ENCODE measurements at regions not wholly inside any gene's neighbourhood (a gene's known extent, or its start where the extent isn't known, plus 50 kb on each side); places are given as distances from the start of the nearest gene placed in this dataset.

DNA sequence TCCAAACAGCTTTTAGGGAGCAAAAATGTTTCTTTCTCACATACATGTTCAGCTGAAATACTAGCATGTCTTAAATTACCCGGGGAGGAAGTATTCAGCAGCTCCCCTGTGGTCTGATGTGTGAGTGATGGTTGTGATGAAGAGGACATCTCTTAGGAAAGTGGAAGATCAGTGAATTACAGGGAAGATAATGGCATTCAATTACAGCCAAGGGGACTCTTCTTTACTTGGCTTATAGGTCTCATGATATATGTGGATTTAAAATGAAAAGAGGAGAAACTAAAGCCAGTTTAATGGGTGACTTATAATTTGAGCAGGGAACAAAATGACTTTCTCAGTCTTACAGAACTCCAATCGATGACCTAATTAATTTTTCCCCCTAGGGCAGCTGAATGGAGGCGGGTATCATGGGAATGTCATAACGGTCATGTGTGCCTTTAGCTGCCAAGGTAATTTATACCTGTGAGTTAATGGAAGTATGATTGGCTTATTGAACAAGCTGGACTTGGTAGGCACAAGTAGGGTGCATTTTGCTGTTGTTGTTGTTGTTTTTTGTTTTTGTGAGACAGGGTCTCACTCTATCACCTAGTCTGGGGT, 198.8 kb downstream of the HIPK3 start:
- DNase-seq (no peak), FAIRE-seq (no peak)
- intact Hi-C loops (cut with DNase I): no loop called here
- TF ChIP-seq, protein P1, sequence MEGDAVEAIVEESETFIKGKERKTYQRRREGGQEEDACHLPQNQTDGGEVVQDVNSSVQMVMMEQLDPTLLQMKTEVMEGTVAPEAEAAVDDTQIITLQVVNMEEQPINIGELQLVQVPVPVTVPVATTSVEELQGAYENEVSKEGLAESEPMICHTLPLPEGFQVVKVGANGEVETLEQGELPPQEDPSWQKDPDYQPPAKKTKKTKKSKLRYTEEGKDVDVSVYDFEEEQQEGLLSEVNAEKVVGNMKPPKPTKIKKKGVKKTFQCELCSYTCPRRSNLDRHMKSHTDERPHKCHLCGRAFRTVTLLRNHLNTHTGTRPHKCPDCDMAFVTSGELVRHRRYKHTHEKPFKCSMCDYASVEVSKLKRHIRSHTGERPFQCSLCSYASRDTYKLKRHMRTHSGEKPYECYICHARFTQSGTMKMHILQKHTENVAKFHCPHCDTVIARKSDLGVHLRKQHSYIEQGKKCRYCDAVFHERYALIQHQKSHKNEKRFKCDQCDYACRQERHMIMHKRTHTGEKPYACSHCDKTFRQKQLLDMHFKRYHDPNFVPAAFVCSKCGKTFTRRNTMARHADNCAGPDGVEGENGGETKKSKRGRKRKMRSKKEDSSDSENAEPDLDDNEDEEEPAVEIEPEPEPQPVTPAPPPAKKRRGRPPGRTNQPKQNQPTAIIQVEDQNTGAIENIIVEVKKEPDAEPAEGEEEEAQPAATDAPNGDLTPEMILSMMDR (IDR thresholded peaks at IDR 0.05; ENCODE audit: borderline replicate concordance, extremely low read depth, insufficient read depth): no peak
- no peak overlapping the region for H3K4me3 ChIP-seq (ENCODE audit: low read length in 3 of 3)
- no peak overlapping the region for H3K27ac ChIP-seq (ENCODE audit: low read depth in 2 of 2, low read length in 2 of 2)
- no peaks in the 10 kb centered on the region for H3K9me3 ChIP-seq (ENCODE audit: control insufficient read depth in 2 of 3, insufficient read depth in 1 of 3, low read length in 3 of 3)
- no peak overlapping the region for H3K9ac ChIP-seq (ENCODE audit: low read length in 3 of 3)
- no peaks in the 10 kb centered on the region for H3K4me1 ChIP-seq (ENCODE audit: control insufficient read depth in 2 of 3, insufficient read depth in 2 of 3, low read depth in 1 of 3, low read length in 3 of 3)
- no peaks in the 10 kb centered on the region for H3K36me3 ChIP-seq (ENCODE audit: control insufficient read depth in 2 of 3, insufficient read depth in 3 of 3, low read length in 3 of 3)
- H3K27me3 ChIP-seq (ENCODE audit: control insufficient read depth, insufficient read depth, low read length): no peaks in the 10 kb centered on the region

DNA sequence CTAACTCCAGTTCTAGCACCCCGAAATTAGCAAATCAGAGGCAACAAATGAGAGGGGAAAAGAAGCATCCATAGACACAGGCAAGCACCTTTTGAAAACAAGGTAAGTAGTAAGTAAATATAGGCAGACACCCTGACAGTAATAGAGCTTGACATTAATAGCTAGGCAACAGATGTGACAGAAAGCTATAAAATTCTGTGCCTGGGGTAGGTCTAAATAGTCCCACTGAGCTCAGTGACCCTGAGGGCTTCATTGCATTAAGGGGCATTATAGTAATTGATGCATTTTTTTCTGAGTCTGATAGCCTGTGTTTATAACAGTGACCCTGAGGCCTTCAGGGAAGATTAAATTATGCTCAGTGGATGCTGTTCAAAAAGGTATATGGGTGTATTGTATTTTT, 197.1 kb downstream of the HIPK3 start:
- no peak overlapping the region for H3K27ac ChIP-seq (ENCODE audit: low read depth in 2 of 2, low read length in 2 of 2)

DNA sequence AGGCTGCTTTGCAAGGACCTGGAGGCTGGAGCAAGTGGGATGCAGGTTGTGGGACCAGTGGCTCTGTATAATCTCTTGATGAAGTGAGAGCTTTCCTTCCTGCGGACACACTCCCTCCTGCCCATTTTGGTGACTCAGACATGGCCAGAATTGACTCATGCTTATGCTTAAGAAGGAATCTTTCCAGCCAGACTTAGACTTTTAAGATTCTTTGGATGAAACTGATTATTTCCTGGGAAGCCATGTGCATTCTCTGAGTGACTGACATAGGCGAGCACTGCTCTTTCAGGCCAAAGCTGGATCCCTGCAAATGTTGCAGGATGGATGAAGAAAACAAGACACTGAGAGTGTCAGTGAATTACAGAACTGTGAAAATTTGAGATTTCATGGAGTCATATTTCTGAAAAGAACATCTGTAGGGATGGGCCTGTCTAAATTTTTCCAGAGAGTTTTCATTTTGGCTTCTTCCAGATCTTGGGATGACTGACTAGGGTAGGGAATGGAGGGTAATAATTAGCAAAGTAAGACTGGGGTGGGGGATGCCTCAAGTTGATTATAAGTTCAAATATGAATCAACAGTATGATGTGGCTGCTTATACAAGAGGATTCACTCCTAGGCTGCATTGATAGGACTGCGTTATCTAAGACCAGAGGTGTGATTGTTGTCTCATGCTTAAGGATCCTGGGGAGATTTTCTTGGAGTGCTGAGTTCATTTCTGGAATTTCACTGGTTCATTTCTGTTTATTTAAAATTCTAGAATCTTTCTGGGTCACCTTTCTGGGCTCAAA, 195.8 kb downstream of the HIPK3 start:
- no peak for DNase-seq
- Histone ChIP-seq H3K4me3 (ENCODE audit: low read length in 3 of 3) (no peak overlapping the region), H3K9me3 (ENCODE audit: control insufficient read depth in 2 of 3, insufficient read depth in 1 of 3, low read length in 3 of 3) (no peaks in the 10 kb centered on the region), H3K36me3 (ENCODE audit: control insufficient read depth in 2 of 3, insufficient read depth in 3 of 3, low read length in 3 of 3) (no peaks in the 10 kb centered on the region), H3K27me3 (ENCODE audit: control insufficient read depth, insufficient read depth, low read length) (no peaks in the 10 kb centered on the region), H3K9ac (ENCODE audit: low read length in 3 of 3) (no peak overlapping the region), H3K27ac (ENCODE audit: low read depth in 2 of 2, low read length in 2 of 2) (no peak overlapping the region), H3K4me1 (ENCODE audit: control insufficient read depth in 2 of 3, insufficient read depth in 2 of 3, low read depth in 1 of 3, low read length in 3 of 3) (no peaks in the 10 kb centered on the region)
- no peak for FAIRE-seq
- intact Hi-C loops (cut with DNase I): no loop called here
- TF ChIP-seq, protein P1 (IDR thresholded peaks at IDR 0.05; ENCODE audit: borderline replicate concordance, extremely low read depth, insufficient read depth): no peak

More for the DNA sequence above, 197.1 kb downstream of the HIPK3 start:
- TF ChIP-seq, protein P1 (IDR thresholded peaks at IDR 0.05; ENCODE audit: borderline replicate concordance, extremely low read depth, insufficient read depth): no peak
- Histone ChIP-seq H3K9me3 (ENCODE audit: control insufficient read depth in 2 of 3, insufficient read depth in 1 of 3, low read length in 3 of 3) (no peaks in the 10 kb centered on the region), H3K4me3 (ENCODE audit: low read length in 3 of 3) (no peak overlapping the region), H3K36me3 (ENCODE audit: control insufficient read depth in 2 of 3, insufficient read depth in 3 of 3, low read length in 3 of 3) (no peaks in the 10 kb centered on the region), H3K9ac (ENCODE audit: low read length in 3 of 3) (no peak overlapping the region), H3K4me1 (ENCODE audit: control insufficient read depth in 2 of 3, insufficient read depth in 2 of 3, low read depth in 1 of 3, low read length in 3 of 3) (no peaks in the 10 kb centered on the region), H3K27me3 (ENCODE audit: control insufficient read depth, insufficient read depth, low read length) (no peaks in the 10 kb centered on the region)
- DNase-seq (no peak), FAIRE-seq (no peak)
- intact Hi-C loops (cut with DNase I): no loop called here
